ENCODE measurements at regions not wholly inside any gene's neighbourhood (a gene's known extent, or its start where the extent isn't known, plus 50 kb on each side); places are given as distances from the start of the nearest gene placed in this dataset.

DNA sequence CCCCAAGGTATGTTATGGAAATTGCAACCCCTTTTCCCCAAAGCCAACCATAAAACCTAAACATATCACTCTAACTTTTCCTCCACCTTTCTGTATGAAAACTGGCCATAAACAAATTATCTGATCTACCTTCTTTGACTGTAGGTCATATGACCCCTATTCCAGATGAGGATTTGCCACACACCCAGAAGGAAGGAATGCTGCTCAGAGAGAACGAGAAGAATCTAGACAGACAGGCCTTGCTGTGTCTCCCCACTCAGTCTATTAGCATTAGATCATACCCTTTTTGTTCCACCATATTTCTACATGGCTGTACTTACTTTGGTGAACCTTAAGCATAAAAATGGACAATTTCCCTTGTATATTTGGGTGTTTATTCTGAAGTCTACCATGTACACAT, 113.0 kb upstream of the PHYHIPL start:
- Histone ChIP-seq H3K9me3 (ENCODE audit: low read length) (no peaks in the 10 kb centered on the region), H3K4me3 (ENCODE audit: low read length) (no peak overlapping the region), H3F3A (ENCODE audit: insufficient read depth, low read length, poor library complexity, severe bottlenecking) (peaks cover 4% of the 10 kb centered on the region), H3K27me3 (ENCODE audit: insufficient read depth, low read depth, low read length) (no peaks in the 10 kb centered on the region), H3K9ac (ENCODE audit: low read length) (no peak overlapping the region), H3K9me2 (ENCODE audit: insufficient read depth, low read length) (no peaks in the 10 kb centered on the region), H3K4me2 (ENCODE audit: low read length) (no peak overlapping the region), H3K27ac (ENCODE audit: low read length) (peak overlapping the region; percentile 71), H2AFZ (ENCODE audit: low read depth, low read length) (no peak overlapping the region), H3K79me2 (replicated peaks; ENCODE audit: insufficient read depth, low read length) (no peaks in the 10 kb centered on the region), H3K36me3 (ENCODE audit: insufficient read depth, low read length) (no peaks in the 10 kb centered on the region), H4K20me1 (ENCODE audit: insufficient read depth) (no peaks in the 10 kb centered on the region)
- no peak for TF ChIP-seq EZH2 (IDR thresholded peaks at IDR 0.05; ENCODE audit: borderline replicate concordance, insufficient read depth, low read length, poor library complexity, severe bottlenecking)
- TF ChIP-seq POLR2AphosphoS5 (IDR thresholded peaks at IDR 0.05) = no peak

DNA sequence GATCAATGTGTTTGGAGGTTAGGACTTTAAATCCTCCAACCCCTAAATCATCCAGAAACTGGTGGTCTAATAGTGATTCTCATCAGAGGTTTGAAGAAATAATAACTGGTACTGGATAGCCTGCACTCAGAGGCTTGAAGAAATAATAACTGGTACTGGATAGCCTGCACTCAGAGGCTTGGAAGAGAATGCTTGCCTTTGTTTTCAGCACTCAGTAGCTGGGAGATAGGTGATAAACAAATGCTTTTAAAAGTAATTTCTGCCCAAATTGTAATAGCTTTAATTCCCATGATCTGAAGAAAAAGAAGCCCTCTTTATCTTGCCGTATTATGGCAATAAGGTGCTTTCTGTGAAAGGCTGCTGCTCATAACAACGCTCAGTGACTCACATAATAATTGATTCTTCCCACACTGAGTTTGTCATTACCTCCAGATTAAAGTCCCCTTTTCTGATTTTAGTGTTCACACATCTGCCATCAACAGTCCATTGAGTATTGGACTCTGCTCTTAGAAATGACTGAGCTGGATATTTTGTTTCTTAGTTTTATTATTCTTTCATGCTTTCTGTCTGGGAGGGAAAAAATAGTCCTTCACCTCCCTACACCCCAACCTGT, 112.3 kb upstream of the PHYHIPL start:
- peaks cover 4% of the 10 kb centered on the region for H3F3A ChIP-seq (ENCODE audit: insufficient read depth, low read length, poor library complexity, severe bottlenecking)
- H3K4me3 ChIP-seq (ENCODE audit: low read length) = no peak overlapping the region

More for the DNA sequence above, 112.3 kb upstream of the PHYHIPL start:
- no peak overlapping the region for H3K9ac ChIP-seq (ENCODE audit: low read length)
- no peak overlapping the region for H3K4me2 ChIP-seq (ENCODE audit: low read length)
- H3K9me3 ChIP-seq (ENCODE audit: low read length) = no peaks in the 10 kb centered on the region
- H3K27me3 ChIP-seq (ENCODE audit: insufficient read depth, low read depth, low read length) = no peaks in the 10 kb centered on the region
- H3K79me2 ChIP-seq (replicated peaks; ENCODE audit: insufficient read depth, low read length) = no peaks in the 10 kb centered on the region
- no peak overlapping the region for H2AFZ ChIP-seq (ENCODE audit: low read depth, low read length)
- TF ChIP-seq RAD21 (conservative IDR thresholded peaks at IDR 0.05) = no peak
- TF ChIP-seq SMC3 (conservative IDR thresholded peaks at IDR 0.05; ENCODE audit: poor library complexity) = no peak
- no peak for TF ChIP-seq CTCF (IDR thresholded peaks at IDR 0.05; ENCODE audit: poor library complexity, severe bottlenecking)
- TF ChIP-seq POLR2AphosphoS5 (IDR thresholded peaks at IDR 0.05) = no peak
- TF ChIP-seq EZH2 (IDR thresholded peaks at IDR 0.05; ENCODE audit: borderline replicate concordance, insufficient read depth, low read length, poor library complexity, severe bottlenecking) = no peak
- no peak for TF ChIP-seq REST (IDR thresholded peaks at IDR 0.05; ENCODE audit: borderline replicate concordance)
- no peak for TF ChIP-seq EP300 (conservative IDR thresholded peaks at IDR 0.05; ENCODE audit: poor library complexity, severe bottlenecking)
- no peak for TF ChIP-seq MXI1 (conservative IDR thresholded peaks at IDR 0.05; ENCODE audit: poor library complexity, severe bottlenecking)
- TF ChIP-seq TAF1 (IDR thresholded peaks at IDR 0.05; ENCODE audit: low read depth) = no peak
- H3K36me3 ChIP-seq (ENCODE audit: insufficient read depth, low read length) = no peaks in the 10 kb centered on the region
- no peaks in the 10 kb centered on the region for H3K9me2 ChIP-seq (ENCODE audit: insufficient read depth, low read length)
- H3K27ac ChIP-seq (ENCODE audit: low read length) = peak overlapping the region; percentile 71
- no peaks in the 10 kb centered on the region for H4K20me1 ChIP-seq (ENCODE audit: insufficient read depth)
